ENCODE measurements at regions not wholly inside any gene's neighbourhood (a gene's known extent, or its start where the extent isn't known, plus 50 kb on each side); places are given as distances from the start of the nearest gene placed in this dataset.

DNA sequence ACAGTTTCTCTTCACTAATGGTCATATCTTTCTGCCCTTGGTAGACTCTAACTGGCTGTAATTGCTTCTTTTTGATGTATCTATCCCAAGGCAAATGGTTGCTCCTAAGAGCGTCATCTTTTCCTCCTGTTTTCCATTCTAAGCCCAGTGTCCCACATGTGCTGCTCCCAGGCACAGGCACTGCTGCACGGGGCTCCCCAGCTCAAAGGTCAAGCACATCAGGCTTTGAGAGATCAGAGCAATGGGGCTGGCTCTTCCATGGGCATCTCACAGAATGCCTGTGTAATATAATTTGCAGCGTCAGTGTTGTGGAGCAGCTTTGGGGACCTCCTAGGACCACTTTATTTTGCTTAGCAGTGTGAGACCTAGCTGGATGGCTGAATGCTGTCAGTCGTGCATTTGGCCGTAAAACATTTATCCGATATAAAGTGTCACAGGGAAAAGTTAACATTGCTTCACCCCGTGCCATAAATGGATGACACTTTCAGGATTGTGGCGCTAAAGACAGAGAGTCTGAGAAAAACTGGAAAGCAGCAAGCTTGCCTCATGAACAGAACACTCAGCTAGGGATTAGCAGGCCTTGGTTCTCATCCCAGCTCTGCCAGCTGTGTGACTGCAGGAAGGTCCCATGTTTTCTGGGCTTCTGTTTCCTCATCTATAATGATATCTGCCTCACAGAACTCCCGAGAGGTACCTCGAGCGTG, 277.5 kb upstream of the TBL1XR1 start:
- H3K14ac ChIP-seq (ENCODE audit: low read length): no peak overlapping the region
- no peak overlapping the region for H3K23ac ChIP-seq (ENCODE audit: low read length)
- H3K36me3 ChIP-seq (ENCODE audit: control insufficient read depth in 1 of 2, insufficient read depth in 2 of 2, low read length in 2 of 2): no peaks in the 10 kb centered on the region
- no peaks in the 10 kb centered on the region for H3K27me3 ChIP-seq (ENCODE audit: insufficient read depth, low read length)
- H2AFZ ChIP-seq (ENCODE audit: insufficient read depth, low read length, poor library complexity): no peak overlapping the region
- H4K12ac ChIP-seq (ENCODE audit: low read depth, low read length): no peak overlapping the region
- H4K91ac ChIP-seq (ENCODE audit: low read depth, low read length): no peak overlapping the region
- no peak overlapping the region for H2BK12ac ChIP-seq (ENCODE audit: low read length)
- peaks cover 9% of the 10 kb centered on the region for H3K79me1 ChIP-seq (ENCODE audit: low read length)
- no peak overlapping the region for H2BK120ac ChIP-seq (ENCODE audit: insufficient read depth, low read length, poor library complexity)
- no peak overlapping the region for H3K4me3 ChIP-seq (ENCODE audit: low read depth, low read length)
- H3K79me2 ChIP-seq (ENCODE audit: control insufficient read depth, insufficient read depth, low read length, poor library complexity): no peaks in the 10 kb centered on the region
- DNase-seq: no peak
- no peak overlapping the region for H3K4ac ChIP-seq (ENCODE audit: low read depth, low read length)
- H3K4me1 ChIP-seq (ENCODE audit: control insufficient read depth in 1 of 2, insufficient read depth in 2 of 2, low read length in 2 of 2): peaks cover 2 to 7% of the 10 kb centered on the region in 2 experiments
- H3K27ac ChIP-seq (ENCODE audit: low read depth, low read length): no peak overlapping the region
- WGBS (ENCODE audit: extremely low coverage, insufficient coverage, insufficient read length): no CpG with 5 or more reads among the region's 11 CpGs
- H3K18ac ChIP-seq (ENCODE audit: low read length): no peak overlapping the region
- no peaks in the 10 kb centered on the region for H3K9me3 ChIP-seq (ENCODE audit: insufficient read depth, low read depth, low read length)
- no peak overlapping the region for H3K9ac ChIP-seq (ENCODE audit: low read length)
- no peak overlapping the region for H2AK5ac ChIP-seq (ENCODE audit: low read length)
- H4K8ac ChIP-seq (ENCODE audit: low read depth, low read length): no peak overlapping the region
- no peak overlapping the region for H3K4me2 ChIP-seq (ENCODE audit: low read length)
- no peak overlapping the region for H2BK5ac ChIP-seq (ENCODE audit: low read depth, low read length, poor library complexity)

DNA sequence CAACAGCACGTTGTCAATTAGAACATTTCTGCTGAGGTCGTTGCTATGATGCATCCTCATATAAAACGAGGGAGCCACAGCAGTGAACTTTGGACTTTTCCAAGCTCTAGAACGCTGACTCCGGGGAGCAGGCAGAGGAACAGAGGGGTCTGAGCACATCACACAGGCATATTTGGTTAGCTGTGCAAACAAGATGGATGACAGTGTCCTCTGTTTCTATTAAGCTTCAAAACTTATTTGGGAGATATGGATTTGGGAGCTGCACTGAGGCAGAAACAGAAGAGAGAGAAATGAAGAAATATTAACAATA, 278.0 kb upstream of the TBL1XR1 start:
- Histone ChIP-seq H3K4ac (ENCODE audit: low read depth, low read length) (no peak overlapping the region), H3K79me1 (ENCODE audit: low read length) (peaks cover 9% of the 10 kb centered on the region), H3K27ac (ENCODE audit: low read depth, low read length) (no peak overlapping the region), H2BK5ac (ENCODE audit: low read depth, low read length, poor library complexity) (no peak overlapping the region), H3K14ac (ENCODE audit: low read length) (no peak overlapping the region), H4K8ac (ENCODE audit: low read depth, low read length) (no peak overlapping the region), H3K18ac (ENCODE audit: low read length) (no peak overlapping the region), H3K4me1 (ENCODE audit: control insufficient read depth in 1 of 2, insufficient read depth in 2 of 2, low read length in 2 of 2) (peaks cover 2 to 6% of the 10 kb centered on the region in 2 experiments), H2BK12ac (ENCODE audit: low read length) (no peak overlapping the region), H4K91ac (ENCODE audit: low read depth, low read length) (no peak overlapping the region), H4K12ac (ENCODE audit: low read depth, low read length) (no peak overlapping the region), H2AFZ (ENCODE audit: insufficient read depth, low read length, poor library complexity) (no peak overlapping the region), H3K27me3 (ENCODE audit: insufficient read depth, low read length) (no peaks in the 10 kb centered on the region), H3K9me3 (ENCODE audit: insufficient read depth, low read depth, low read length) (no peaks in the 10 kb centered on the region), H3K9ac (ENCODE audit: low read length) (no peak overlapping the region), H3K36me3 (ENCODE audit: control insufficient read depth in 1 of 2, insufficient read depth in 2 of 2, low read length in 2 of 2) (no peaks in the 10 kb centered on the region), H3K23ac (ENCODE audit: low read length) (no peak overlapping the region), H2AK5ac (ENCODE audit: low read length) (no peak overlapping the region), H3K79me2 (ENCODE audit: control insufficient read depth, insufficient read depth, low read length, poor library complexity) (no peaks in the 10 kb centered on the region), H2BK120ac (ENCODE audit: insufficient read depth, low read length, poor library complexity) (no peak overlapping the region), H3K4me2 (ENCODE audit: low read length) (no peak overlapping the region), H3K4me3 (ENCODE audit: low read depth, low read length) (no peak overlapping the region)
- no peak for DNase-seq
- no CpG with 5 or more reads among the region's 5 CpGs for WGBS (ENCODE audit: extremely low coverage, insufficient coverage, insufficient read length)

DNA sequence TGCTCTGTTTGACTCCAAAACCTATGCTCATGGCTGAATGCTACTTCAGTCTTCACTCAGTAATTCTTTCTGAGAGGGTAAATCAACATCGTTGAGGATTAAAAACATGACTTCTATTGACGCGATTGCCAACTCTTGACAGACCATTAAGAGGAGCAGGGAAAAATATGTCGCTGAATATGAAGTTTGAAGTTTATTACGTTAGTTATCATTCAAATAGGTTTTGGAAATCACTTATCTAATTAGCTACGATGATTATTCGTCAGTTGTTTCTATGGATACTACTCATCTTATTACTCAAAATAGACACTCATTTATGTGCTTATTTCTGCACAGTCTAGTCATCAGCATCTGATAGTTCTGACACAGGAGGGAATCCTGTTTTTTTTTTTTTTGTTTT, 279.2 kb upstream of the TBL1XR1 start:
- no CpG with 5 or more reads among the region's 7 CpGs for WGBS (ENCODE audit: extremely low coverage, insufficient coverage, insufficient read length)

DNA sequence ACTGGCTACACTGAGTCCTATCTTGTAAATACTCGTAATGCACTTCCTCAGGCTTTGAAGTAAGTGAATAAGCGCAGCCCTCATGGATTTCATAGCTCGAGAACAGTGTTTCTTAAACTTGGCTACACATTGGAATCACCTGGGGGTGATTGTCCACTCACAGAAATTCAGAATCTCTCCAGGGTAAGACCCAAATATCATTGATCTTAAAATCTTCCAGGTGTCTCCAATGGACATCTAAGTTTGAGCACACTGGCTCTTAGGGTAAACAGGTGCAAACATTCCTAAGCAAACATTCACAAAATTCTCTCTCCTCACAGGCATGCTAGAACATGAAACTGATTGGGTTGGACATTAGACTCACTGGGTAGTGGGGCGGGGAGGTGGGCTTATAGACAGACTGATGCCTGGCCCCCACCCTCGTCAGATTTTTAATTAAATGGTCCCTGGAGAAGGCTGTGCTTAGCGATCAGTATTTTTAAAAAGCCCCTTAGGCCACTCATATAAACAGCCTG, 279.7 kb upstream of the TBL1XR1 start:
- no peak overlapping the region for H3K18ac ChIP-seq (ENCODE audit: low read length)
- no peak overlapping the region for H3K9ac ChIP-seq (ENCODE audit: low read length)
- no peak overlapping the region for H3K4me2 ChIP-seq (ENCODE audit: low read length)
- H3K14ac ChIP-seq (ENCODE audit: low read length): no peak overlapping the region
- H4K8ac ChIP-seq (ENCODE audit: low read depth, low read length): peak overlapping the region; percentile 40
- no peak overlapping the region for H4K12ac ChIP-seq (ENCODE audit: low read depth, low read length)
- no peak overlapping the region for H2BK5ac ChIP-seq (ENCODE audit: low read depth, low read length, poor library complexity)
- H2BK120ac ChIP-seq (ENCODE audit: insufficient read depth, low read length, poor library complexity): no peak overlapping the region
- H3K79me1 ChIP-seq (ENCODE audit: low read length): peaks cover 4% of the 10 kb centered on the region
- H3K23ac ChIP-seq (ENCODE audit: low read length): no peak overlapping the region
- H3K4me1 ChIP-seq (ENCODE audit: control insufficient read depth in 1 of 2, insufficient read depth in 2 of 2, low read length in 2 of 2): peaks cover 2 to 6% of the 10 kb centered on the region in 2 experiments
- H3K27me3 ChIP-seq (ENCODE audit: insufficient read depth, low read length): no peaks in the 10 kb centered on the region
- H3K4me3 ChIP-seq (ENCODE audit: low read depth, low read length): no peak overlapping the region
- H2AK5ac ChIP-seq (ENCODE audit: low read length): no peak overlapping the region
- H3K9me3 ChIP-seq (ENCODE audit: insufficient read depth, low read depth, low read length): no peaks in the 10 kb centered on the region
- no peak overlapping the region for H3K27ac ChIP-seq (ENCODE audit: low read depth, low read length)
- no peaks in the 10 kb centered on the region for H3K79me2 ChIP-seq (ENCODE audit: control insufficient read depth, insufficient read depth, low read length, poor library complexity)
- peak in 1 of 2 donors; percentile 12 for DNase-seq
- WGBS (ENCODE audit: extremely low coverage, insufficient coverage, insufficient read length): no CpG with 5 or more reads among the region's 6 CpGs
- no peak overlapping the region for H3K4ac ChIP-seq (ENCODE audit: low read depth, low read length)
- H2AFZ ChIP-seq (ENCODE audit: insufficient read depth, low read length, poor library complexity): no peak overlapping the region
- H4K91ac ChIP-seq (ENCODE audit: low read depth, low read length): no peak overlapping the region
- no peaks in the 10 kb centered on the region for H3K36me3 ChIP-seq (ENCODE audit: control insufficient read depth in 1 of 2, insufficient read depth in 2 of 2, low read length in 2 of 2)
- no peak overlapping the region for H2BK12ac ChIP-seq (ENCODE audit: low read length)

More for the DNA sequence above, 279.2 kb upstream of the TBL1XR1 start:
- H3K79me1 ChIP-seq (ENCODE audit: low read length): peaks cover 4% of the 10 kb centered on the region
- H3K79me2 ChIP-seq (ENCODE audit: control insufficient read depth, insufficient read depth, low read length, poor library complexity): no peaks in the 10 kb centered on the region
- no peak overlapping the region for H4K8ac ChIP-seq (ENCODE audit: low read depth, low read length)
- no peak overlapping the region for H3K4me2 ChIP-seq (ENCODE audit: low read length)
- H3K9me3 ChIP-seq (ENCODE audit: insufficient read depth, low read depth, low read length): no peaks in the 10 kb centered on the region
- H3K18ac ChIP-seq (ENCODE audit: low read length): no peak overlapping the region
- H3K23ac ChIP-seq (ENCODE audit: low read length): no peak overlapping the region
- no peak overlapping the region for H3K27ac ChIP-seq (ENCODE audit: low read depth, low read length)
- peaks cover 2 to 6% of the 10 kb centered on the region in 2 experiments for H3K4me1 ChIP-seq (ENCODE audit: control insufficient read depth in 1 of 2, insufficient read depth in 2 of 2, low read length in 2 of 2)
- no peak overlapping the region for H4K12ac ChIP-seq (ENCODE audit: low read depth, low read length)
- DNase-seq: no peak
- no peak overlapping the region for H2AFZ ChIP-seq (ENCODE audit: insufficient read depth, low read length, poor library complexity)
- no peak overlapping the region for H3K14ac ChIP-seq (ENCODE audit: low read length)
- H3K9ac ChIP-seq (ENCODE audit: low read length): no peak overlapping the region
- H2AK5ac ChIP-seq (ENCODE audit: low read length): no peak overlapping the region
- H3K27me3 ChIP-seq (ENCODE audit: insufficient read depth, low read length): no peaks in the 10 kb centered on the region
- H2BK12ac ChIP-seq (ENCODE audit: low read length): no peak overlapping the region
- no peaks in the 10 kb centered on the region for H3K36me3 ChIP-seq (ENCODE audit: control insufficient read depth in 1 of 2, insufficient read depth in 2 of 2, low read length in 2 of 2)
- H2BK120ac ChIP-seq (ENCODE audit: insufficient read depth, low read length, poor library complexity): no peak overlapping the region
- no peak overlapping the region for H3K4ac ChIP-seq (ENCODE audit: low read depth, low read length)
- H4K91ac ChIP-seq (ENCODE audit: low read depth, low read length): no peak overlapping the region
- no peak overlapping the region for H3K4me3 ChIP-seq (ENCODE audit: low read depth, low read length)
- no peak overlapping the region for H2BK5ac ChIP-seq (ENCODE audit: low read depth, low read length, poor library complexity)

Measured in trophoblast cell (in vitro differentiated cells and primary cell).